A549 (cell line): ENCODE measurements at regions not wholly inside any gene's neighbourhood (a gene's known extent, or its start where the extent isn't known, plus 50 kb on each side); places are given as distances from the start of the nearest gene placed in this dataset.

ENCODE experiments used
- BHLHE40 ChIP-seq: IDR thresholded peaks from 2 replicates; pipeline ENCODE4 v1.6.1; 2012; ENCODE audit warnings: low read depth, low read length, inconsistent platforms
- CEBPB ChIP-seq, 2 experiments: fragments of >200 bp in 1 of 2; sonication (Bioruptor Twin) in 1 of 2; formaldehyde crosslinking in 1 of 2; IDR thresholded peaks; 2 replicates each; pipeline ENCODE4 v1.6.1; 2012 to 2016
- CTCF ChIP-seq: fragments of >200 bp; sonication (Bioruptor Twin); formaldehyde crosslinking; IDR thresholded peaks from 3 replicates; pipeline ENCODE4 v1.5.1; 2016
- FOXS1 ChIP-seq: fragments of 250-450 bp; sonication (Bioruptor Pico); IDR thresholded peaks from 2 replicates; pipeline ENCODE4 v1.5.0; 2020; ENCODE audit warnings: mild to moderate bottlenecking, moderate library complexity
- NPAS2 ChIP-seq: fragments of 250-450 bp; sonication (Bioruptor Pico); IDR thresholded peaks from 2 replicates; pipeline ENCODE4 v1.8.0; 2022; ENCODE audit warnings: mild to moderate bottlenecking, moderate library complexity, borderline replicate concordance
- NR3C1 ChIP-seq: fragments of >200 bp; sonication (Bioruptor Twin); formaldehyde crosslinking; IDR thresholded peaks from 3 replicates; pipeline ENCODE4 v1.6.1; 2017
- PHF8 ChIP-seq: fragments of 200-600 bp; sonication (generic); IDR thresholded peaks from 2 replicates; pipeline ENCODE4 v1.6.1; 2016; ENCODE audit warnings: low read depth, mild to moderate bottlenecking, antibody characterized with exemption, moderate library complexity, borderline replicate concordance
- POLR2A ChIP-seq: IDR thresholded peaks from 2 replicates; pipeline ENCODE4 v1.6.1; 2012; ENCODE audit warnings: mild to moderate bottlenecking, low read length
- RFX5 ChIP-seq: fragments of 450-650 bp; IDR thresholded peaks from 2 replicates; pipeline ENCODE4 v1.7.1; 2014; ENCODE audit warnings: antibody characterized with exemption, mild to moderate bottlenecking, moderate library complexity
- RNF2 ChIP-seq: fragments of 200-600 bp; sonication (generic); IDR thresholded peaks from 2 replicates; pipeline ENCODE4 v1.6.1; 2016; ENCODE audit warnings: low read depth, mild to moderate bottlenecking, antibody characterized with exemption, moderate library complexity, borderline replicate concordance
- TFCP2L1 ChIP-seq: fragments of 250-450 bp; sonication (Bioruptor Pico); IDR thresholded peaks from 2 replicates; pipeline ENCODE4 v1.5.0; 2021; ENCODE audit warnings: mild to moderate bottlenecking
- USF2 ChIP-seq: fragments of 450-650 bp; IDR thresholded peaks from 2 replicates; pipeline ENCODE4 v1.6.1; 2014; ENCODE audit warnings: antibody characterized with exemption
- TF ChIP-seq, protein P1 (sequence below): IDR thresholded peaks from 2 replicates; pipeline ENCODE4 v1.6.1; 2012

DNA sequence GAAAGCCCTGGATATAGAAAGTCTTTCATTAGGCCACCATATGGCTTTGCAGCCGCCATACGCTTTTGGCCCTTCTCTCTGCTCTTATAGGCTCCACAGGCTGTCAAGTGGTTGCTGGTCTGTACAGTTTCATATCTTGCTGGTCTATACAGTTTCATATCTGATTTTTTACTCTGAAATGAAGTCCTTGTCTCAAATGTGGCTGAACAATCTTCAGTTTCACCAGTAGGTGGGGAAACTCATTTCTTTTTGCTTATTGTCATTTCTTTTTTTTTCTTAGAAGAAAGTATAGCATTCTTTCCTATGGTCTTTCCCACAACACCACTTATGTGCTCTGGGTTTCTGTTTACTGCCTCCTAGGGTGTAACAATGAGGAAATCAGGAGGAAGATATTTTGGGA is 771.4 kb upstream of the MMS22L start:
- TF ChIP-seq CTCF (no peak), FOXS1 (no peak), USF2 (no peak), NPAS2 (CRISPR knock-in tag) (no peak), POLR2A (no peak), RFX5 (no peak), CEBPB (IDR thresholded peaks at IDR 0.05) (no peak), RNF2 (no peak), NR3C1 (no peak), BHLHE40 (no peak), TFCP2L1 (CRISPR knock-in tag) (no peak), PHF8 (no peak)
- TF ChIP-seq, protein P1, sequence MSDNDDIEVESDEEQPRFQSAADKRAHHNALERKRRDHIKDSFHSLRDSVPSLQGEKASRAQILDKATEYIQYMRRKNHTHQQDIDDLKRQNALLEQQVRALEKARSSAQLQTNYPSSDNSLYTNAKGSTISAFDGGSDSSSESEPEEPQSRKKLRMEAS, result no peak
